ENCODE measurements at regions not wholly inside any gene's neighbourhood (a gene's known extent, or its start where the extent isn't known, plus 50 kb on each side); places are given as distances from the start of the nearest gene placed in this dataset.

DNA sequence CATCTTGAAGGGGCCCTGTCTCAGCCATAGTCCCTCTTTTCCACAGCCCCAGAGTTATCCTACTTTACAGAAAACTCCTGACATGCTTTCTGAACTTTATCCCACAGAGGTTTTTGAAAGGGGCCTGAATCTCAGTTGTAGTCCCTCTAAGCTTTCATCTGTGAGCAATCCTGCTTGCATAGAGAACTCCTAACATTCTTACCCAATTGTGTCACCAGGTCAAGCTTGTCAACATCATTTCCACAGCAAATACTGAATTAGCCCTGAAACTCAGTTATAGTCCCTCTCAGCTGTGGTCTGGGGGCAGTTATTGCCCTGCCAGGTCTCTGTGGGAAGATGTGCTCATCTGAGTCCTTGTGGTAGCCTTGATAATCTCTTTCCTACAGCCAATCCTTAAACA, 2190.3 kb upstream of the PCDH20 start:
- no peak for TF ChIP-seq HDGF (IDR thresholded peaks at IDR 0.05; ENCODE audit: borderline replicate concordance)
- TF ChIP-seq BHLHE40 (IDR thresholded peaks at IDR 0.05; ENCODE audit: borderline replicate concordance), result no peak
- TF ChIP-seq SP1 (IDR thresholded peaks at IDR 0.05), result no peak
- no peak for TF ChIP-seq FOXK2 (IDR thresholded peaks at IDR 0.05)
- no peak for TF ChIP-seq SUZ12 (IDR thresholded peaks at IDR 0.05)
- TF ChIP-seq LEF1 (IDR thresholded peaks at IDR 0.05; ENCODE audit: borderline replicate concordance), result no peak
- no peak for TF ChIP-seq ELF4 (IDR thresholded peaks at IDR 0.05)
- no peak for TF ChIP-seq L3MBTL2 (conservative IDR thresholded peaks at IDR 0.05)
- TF ChIP-seq FOXA1 (IDR thresholded peaks at IDR 0.05), result no peak
- TF ChIP-seq TARDBP (IDR thresholded peaks at IDR 0.05), result no peak
- TF ChIP-seq NFRKB (IDR thresholded peaks at IDR 0.05), result no peak
- TF ChIP-seq ARNT (IDR thresholded peaks at IDR 0.05), result no peak
- no peak for TF ChIP-seq CTBP1 (IDR thresholded peaks at IDR 0.05; ENCODE audit: borderline replicate concordance)
- no peak for TF ChIP-seq FOXM1 (IDR thresholded peaks at IDR 0.05; ENCODE audit: borderline replicate concordance)

Measured in HEK293T (cell line).